ENCODE measurements at regions not wholly inside any gene's neighbourhood (a gene's known extent, or its start where the extent isn't known, plus 50 kb on each side); places are given as distances from the start of the nearest gene placed in this dataset.

- no peak for DNase-seq (ENCODE audit: low spot score)
Measured at GRCh38 chr18:24786027-24786426, 325.6 kb downstream of the HRH4 start.

- no peak for DNase-seq (ENCODE audit: low spot score)
Measured at GRCh38 chr18:24790347-24790746, 329.9 kb downstream of the HRH4 start.

- no peak for DNase-seq (ENCODE audit: low spot score)
Measured at GRCh38 chr18:24791751-24792545, 331.5 kb downstream of the HRH4 start.

GRCh38 chr18:24793742-24794141 is 333.3 kb downstream of the HRH4 start:
- DNase-seq (ENCODE audit: low spot score): no peak

- no peak for DNase-seq (ENCODE audit: low spot score)
Measured at GRCh38 chr18:24795129-24795528, 334.7 kb downstream of the HRH4 start.

- DNase-seq (ENCODE audit: low spot score): no peak
Measured at GRCh38 chr18:24797981-24798380, 337.5 kb downstream of the HRH4 start.

GRCh38 chr18:24799176-24799575 is 338.7 kb downstream of the HRH4 start:
- DNase-seq (ENCODE audit: low spot score): no peak

- no peak for DNase-seq (ENCODE audit: low spot score)
Measured at GRCh38 chr18:24799720-24800119, 339.3 kb downstream of the HRH4 start.

GRCh38 chr18:24801001-24801400 is 340.6 kb downstream of the HRH4 start:
- DNase-seq (ENCODE audit: low spot score): no peak

GRCh38 chr18:24802456-24802855 is 342.0 kb downstream of the HRH4 start:
- no peak for DNase-seq (ENCODE audit: low spot score)

GRCh38 chr18:24805156-24805555 is 344.7 kb downstream of the HRH4 start:
- no peak for DNase-seq (ENCODE audit: low spot score)

- DNase-seq (ENCODE audit: low spot score): no peak
Measured at GRCh38 chr18:24809173-24809950, 348.9 kb downstream of the HRH4 start.

GRCh38 chr18:24810561-24811305 is 350.3 kb downstream of the HRH4 start:
- DNase-seq (ENCODE audit: low spot score): no peak

- no peak for DNase-seq (ENCODE audit: low spot score)
Measured at GRCh38 chr18:24811950-24812681, 351.7 kb downstream of the HRH4 start.

GRCh38 chr18:24814521-24814920 is 354.1 kb downstream of the HRH4 start:
- no peak for DNase-seq (ENCODE audit: low spot score)

- DNase-seq (ENCODE audit: low spot score): no peak
Measured at GRCh38 chr18:24817150-24817549, 356.7 kb downstream of the HRH4 start.

- DNase-seq (ENCODE audit: low spot score): no peak
Measured at GRCh38 chr18:24817587-24818371, 357.3 kb downstream of the HRH4 start.

GRCh38 chr18:24818441-24818840 is 358.0 kb downstream of the HRH4 start:
- DNase-seq (ENCODE audit: low spot score): no peak

- DNase-seq (ENCODE audit: low spot score): no peak
Measured at GRCh38 chr18:24819141-24819890, 358.9 kb downstream of the HRH4 start.

- no peak for DNase-seq (ENCODE audit: low spot score)
Measured at GRCh38 chr18:24825397-24825796, 365.0 kb downstream of the HRH4 start.
